Thyroid gland (tissue), 4 donors: ENCODE measurements at regions not wholly inside any gene's neighbourhood (a gene's known extent, or its start where the extent isn't known, plus 50 kb on each side); places are given as distances from the start of the nearest gene placed in this dataset.

Experiments
- DNase-seq, 2 donors: peaks; one replicate each; pipeline ENCODE4 v3.0.0-alpha.2; 2019
- H3K27ac ChIP-seq, 3 donors: fragments of 200-600 bp; sonication (generic); 1 replicate in 2 of 3; 2 replicates in 1 of 3; pipeline ENCODE4 v1.5.1; 2016 to 2019; ENCODE audit warnings: mild to moderate bottlenecking in 1 of 3, moderate library complexity in 1 of 3
- H3K27me3 ChIP-seq: fragments of 200-600 bp; sonication (generic); one replicate; pipeline ENCODE4 v1.5.1; 2019
- H3K36me3 ChIP-seq, 2 donors: fragments of 200-600 bp; sonication (generic); one replicate each; pipeline ENCODE4 v1.5.1; 2016 to 2019
- H3K4me1 ChIP-seq, 2 donors: fragments of 200-600 bp; sonication (generic); one replicate each; pipeline ENCODE4 v1.5.1; 2017 to 2019
- H3K4me3 ChIP-seq, 3 donors: fragments of 200-600 bp; sonication (generic); replicated peaks in 1 of 3; 1 replicate in 2 of 3; 2 replicates in 1 of 3; pipeline ENCODE4 v1.5.1; 2016; ENCODE audit warnings: mild to moderate bottlenecking in 1 of 3
- H3K9me3 ChIP-seq: fragments of 200-600 bp; sonication (generic); one replicate; pipeline ENCODE4 v1.5.1; 2017
- POLR2A ChIP-seq, 2 donors: fragments of 450-650 bp; IDR thresholded peaks; one replicate each; pipeline ENCODE4 v1.6.1; 2017; ENCODE audit warnings: antibody characterized with exemption in 2 of 2, mild to moderate bottlenecking in 2 of 2, moderate library complexity in 1 of 2
- WGBS, 2 donors: methylation state at CpG; one replicate each; pipeline ENCODE4 v1.1.5; 2017; 5-methylcytosine and 5-hydroxymethylcytosine counted together
- intact Hi-C: fragments of 100-400 bp; cut with DNase I; formaldehyde crosslinking; loops from one replicate; pipeline ENCODE4 v1.15.1; 2023
- TF ChIP-seq, protein P1 (sequence below), 6 experiments: fragments of 200-600 bp in 3 of 6; fragments of 450-650 bp in 3 of 6; sonication (generic) in 3 of 6; IDR thresholded peaks; one replicate each; pipeline ENCODE4 v1.5.1; 2016 to 2019; ENCODE audit warnings: antibody characterized with exemption in 6 of 6, mild to moderate bottlenecking in 2 of 6, inconsistent platforms in 1 of 6, moderate library complexity in 1 of 6

DNA sequence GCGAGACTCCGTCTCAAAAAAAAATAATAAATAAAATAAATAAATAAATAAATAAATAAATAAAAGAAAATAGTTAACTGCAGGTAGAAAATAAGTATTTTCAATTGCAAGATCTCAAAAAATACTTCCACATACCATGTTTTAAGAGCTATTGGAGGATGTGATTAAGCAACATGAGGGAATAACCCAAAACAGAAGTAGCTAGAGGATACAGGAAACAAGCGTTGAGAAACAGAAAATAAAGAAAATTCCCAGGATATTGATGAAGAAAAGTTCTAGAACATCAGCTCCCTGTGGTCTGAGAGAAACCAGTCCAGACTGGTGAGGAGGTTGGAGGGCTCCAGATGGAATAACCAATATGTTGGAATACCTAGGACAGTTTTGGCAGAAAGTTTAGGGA lies 57.3 kb upstream of the RND3 start:
- no peak for TF ChIP-seq POLR2A (IDR thresholded peaks at IDR 0.05)
- TF ChIP-seq, protein P1, sequence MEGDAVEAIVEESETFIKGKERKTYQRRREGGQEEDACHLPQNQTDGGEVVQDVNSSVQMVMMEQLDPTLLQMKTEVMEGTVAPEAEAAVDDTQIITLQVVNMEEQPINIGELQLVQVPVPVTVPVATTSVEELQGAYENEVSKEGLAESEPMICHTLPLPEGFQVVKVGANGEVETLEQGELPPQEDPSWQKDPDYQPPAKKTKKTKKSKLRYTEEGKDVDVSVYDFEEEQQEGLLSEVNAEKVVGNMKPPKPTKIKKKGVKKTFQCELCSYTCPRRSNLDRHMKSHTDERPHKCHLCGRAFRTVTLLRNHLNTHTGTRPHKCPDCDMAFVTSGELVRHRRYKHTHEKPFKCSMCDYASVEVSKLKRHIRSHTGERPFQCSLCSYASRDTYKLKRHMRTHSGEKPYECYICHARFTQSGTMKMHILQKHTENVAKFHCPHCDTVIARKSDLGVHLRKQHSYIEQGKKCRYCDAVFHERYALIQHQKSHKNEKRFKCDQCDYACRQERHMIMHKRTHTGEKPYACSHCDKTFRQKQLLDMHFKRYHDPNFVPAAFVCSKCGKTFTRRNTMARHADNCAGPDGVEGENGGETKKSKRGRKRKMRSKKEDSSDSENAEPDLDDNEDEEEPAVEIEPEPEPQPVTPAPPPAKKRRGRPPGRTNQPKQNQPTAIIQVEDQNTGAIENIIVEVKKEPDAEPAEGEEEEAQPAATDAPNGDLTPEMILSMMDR (IDR thresholded peaks at IDR 0.05): no peak
- Histone ChIP-seq H3K9me3 (no peaks in the 10 kb centered on the region), H3K4me1 (no peaks in the 10 kb centered on the region), H3K4me3 (no peak overlapping the region), H3K27ac (no peak overlapping the region), H3K27me3 (no peaks in the 10 kb centered on the region), H3K36me3 (no peaks in the 10 kb centered on the region)
- no peak for DNase-seq
- WGBS, 2 donors: 90 to 91% methylated on average over 3 of the region's 3 CpGs
- intact Hi-C loops: no loop called here

DNA sequence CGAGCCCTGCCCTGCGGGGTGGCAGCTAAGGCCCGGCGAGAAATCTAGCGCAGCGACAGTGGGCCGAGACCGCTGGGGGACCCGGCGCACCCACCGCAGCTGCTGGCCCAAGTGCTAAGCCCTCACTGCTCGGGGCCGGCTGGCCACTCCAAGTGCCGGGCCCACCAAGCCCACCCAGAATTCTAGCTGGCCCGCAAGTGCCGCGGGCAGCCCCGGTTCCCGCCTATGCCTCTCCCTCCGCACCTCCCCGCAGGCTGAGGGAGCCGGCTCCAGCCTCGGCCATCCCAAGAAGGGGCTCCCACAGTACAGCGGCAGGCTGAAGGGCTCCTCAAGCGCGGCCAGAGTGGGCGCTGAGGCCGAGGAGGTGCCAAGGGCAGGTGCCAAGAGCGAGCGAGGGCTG lies 55.2 kb upstream of the RND3 start:
- H3K4me3 ChIP-seq: no peak overlapping the region
- no peaks in the 10 kb centered on the region for H3K36me3 ChIP-seq
- H3K9me3 ChIP-seq: no peaks in the 10 kb centered on the region
- no peak overlapping the region for H3K27ac ChIP-seq
- TF ChIP-seq POLR2A (IDR thresholded peaks at IDR 0.05): no peak
- TF ChIP-seq, protein P1 (IDR thresholded peaks at IDR 0.05): no peak
- no peaks in the 10 kb centered on the region for H3K4me1 ChIP-seq
- no peaks in the 10 kb centered on the region for H3K27me3 ChIP-seq
- intact Hi-C loops: no loop called here
- no peak for DNase-seq
- 99% methylated on average over 7 to 27 of the region's 30 CpGs for WGBS, 2 donors

DNA sequence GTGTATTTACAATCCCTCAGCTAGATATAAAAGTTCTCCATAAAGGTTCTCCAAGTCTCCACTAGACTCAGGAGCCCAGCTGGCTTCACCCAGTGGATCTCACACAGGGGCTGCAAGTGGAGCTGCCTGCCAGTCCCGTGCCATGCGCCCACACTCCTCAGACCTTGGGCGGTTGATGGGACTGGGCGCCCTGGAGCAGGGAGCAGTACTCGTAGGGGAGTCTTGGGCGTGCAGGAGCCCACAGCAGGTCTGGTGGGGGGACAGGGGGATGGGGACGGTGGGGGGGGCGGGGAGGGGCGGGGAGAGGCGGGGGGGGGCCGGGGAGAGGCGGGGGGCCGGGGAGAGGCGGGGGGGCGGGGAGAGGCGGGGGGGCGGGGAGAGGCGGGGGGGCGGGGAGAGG lies 54.7 kb upstream of the RND3 start:
- H3K4me3 ChIP-seq: no peak overlapping the region
- TF ChIP-seq, protein P1 (IDR thresholded peaks at IDR 0.05): no peak
- no peak for TF ChIP-seq POLR2A (IDR thresholded peaks at IDR 0.05)
- no peaks in the 10 kb centered on the region for H3K27me3 ChIP-seq
- no peaks in the 10 kb centered on the region for H3K36me3 ChIP-seq
- WGBS, 2 donors: 100% methylated on average over 4 of the region's 19 CpGs; no CpG with 5 or more reads in 1 of the 2 donors
- H3K27ac ChIP-seq: no peak overlapping the region
- no peaks in the 10 kb centered on the region for H3K9me3 ChIP-seq
- no peaks in the 10 kb centered on the region for H3K4me1 ChIP-seq
- intact Hi-C loops: no loop called here
- no peak for DNase-seq

DNA sequence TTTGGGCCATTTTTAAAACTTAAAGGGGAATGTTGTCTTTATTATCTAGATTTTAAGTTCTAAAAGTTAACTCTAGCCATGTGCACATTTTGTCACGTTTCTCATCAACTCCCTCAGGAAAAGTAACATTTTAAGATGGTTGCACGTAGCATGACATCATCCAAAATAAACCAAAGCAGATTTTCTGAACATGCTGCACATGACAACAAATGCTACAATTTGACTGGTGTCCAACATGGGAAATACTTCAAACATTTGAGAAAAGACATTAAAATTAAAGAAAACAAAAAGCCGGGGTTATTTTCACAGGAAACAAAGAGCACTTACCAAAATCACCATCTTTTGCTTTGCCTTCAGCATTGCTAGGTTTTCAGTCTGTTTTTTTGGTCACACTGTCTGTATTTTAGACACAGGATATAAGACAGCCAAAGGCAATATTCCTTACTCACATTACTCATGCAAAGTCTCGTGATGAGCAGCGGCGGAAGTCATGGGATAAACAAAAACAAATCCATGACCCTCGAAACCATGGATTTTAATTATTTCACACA lies 51.3 kb upstream of the RND3 start:
- intact Hi-C loops: no loop called here
- H3K27ac ChIP-seq: no peak overlapping the region
- 69 to 70% methylated on average over 7 of the region's 7 CpGs for WGBS, 2 donors

More for the DNA sequence above, 51.3 kb upstream of the RND3 start:
- TF ChIP-seq, protein P1 (IDR thresholded peaks at IDR 0.05): no peak
- TF ChIP-seq POLR2A (IDR thresholded peaks at IDR 0.05): no peak
- Histone ChIP-seq H3K4me3 (no peak overlapping the region), H3K9me3 (no peaks in the 10 kb centered on the region), H3K27me3 (no peaks in the 10 kb centered on the region), H3K4me1 (no peaks in the 10 kb centered on the region), H3K36me3 (no peaks in the 10 kb centered on the region)
- no peak for DNase-seq
